GM19324 (cell line): ENCODE measurements at regions not wholly inside any gene's neighbourhood (a gene's known extent, or its start where the extent isn't known, plus 50 kb on each side); places are given as distances from the start of the nearest gene placed in this dataset.
"Not testable (repeated sequence)": the region's sequence is repeated elsewhere in the genome, so short reads cannot be mapped to it uniquely, and the experiment has no call there.

Source experiments
- ATAC-seq: cut with Tn5 transposase; IDR thresholded peaks from one replicate; pipeline ENCODE4 v1.9.1; 2021; ENCODE audit warnings: mild to moderate bottlenecking, moderate library complexity; ENCODE audit not compliant: unreplicated experiment, low FRiP score

DNA sequence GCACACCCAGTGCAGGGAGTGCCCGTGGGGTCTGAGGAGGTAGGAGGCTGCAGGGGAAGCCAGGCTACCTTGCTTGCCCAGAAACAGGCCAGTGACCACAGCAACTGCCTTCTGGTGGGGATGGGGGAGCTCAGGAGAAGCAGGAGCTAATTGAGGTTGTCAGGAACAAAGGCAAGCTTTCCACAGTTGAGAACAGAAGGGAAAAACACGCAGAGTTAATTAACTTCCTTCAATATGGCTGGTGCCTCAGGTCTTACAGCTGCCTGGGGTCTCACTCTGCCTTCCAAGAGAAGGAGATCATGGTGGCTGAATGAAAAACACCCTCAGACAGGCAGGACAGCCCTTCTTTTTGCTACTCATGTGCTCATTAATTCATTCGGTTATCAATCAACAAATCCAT lies 127.9 kb upstream of the SYT13 start:
- no peak for ATAC-seq

DNA sequence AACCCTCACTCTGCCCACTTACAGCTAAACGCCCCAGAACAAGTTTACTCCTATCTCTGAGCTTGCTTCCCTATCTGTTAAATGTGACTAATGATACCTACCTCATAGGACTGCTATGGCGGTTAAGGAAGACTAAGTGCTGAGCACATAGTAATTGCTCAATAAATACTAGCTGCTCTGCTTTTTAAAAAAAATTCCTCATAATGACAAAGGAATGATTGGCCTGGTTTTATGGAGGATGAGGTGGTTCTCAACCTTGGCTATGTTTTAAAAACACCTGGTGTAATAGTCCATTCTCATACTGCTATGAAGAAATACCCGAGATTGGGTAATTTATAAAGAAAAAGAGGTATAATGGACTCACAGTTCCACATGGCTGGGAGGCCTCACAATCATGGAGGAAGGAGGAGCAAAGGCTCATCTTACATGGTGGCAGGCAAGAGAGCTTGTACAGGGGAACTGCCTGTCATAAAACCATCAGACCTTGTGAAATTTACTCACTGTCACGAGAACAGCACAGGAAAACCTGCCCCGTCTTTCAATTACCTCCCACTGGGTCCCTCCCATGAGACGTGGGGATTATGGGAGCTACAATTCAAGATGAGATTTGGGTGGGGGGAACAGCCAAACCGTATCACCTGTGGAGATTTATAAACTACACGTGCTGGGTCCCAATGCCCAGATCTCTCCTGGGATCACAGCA lies 127.2 kb upstream of the SYT13 start:
- ATAC-seq = no peak

GRCh38 chr11:45412521-45412920 lies 126.4 kb upstream of the SYT13 start:
- no peak for ATAC-seq

- no peak for ATAC-seq
Observed at GRCh38 chr11:45412051-45412471, 125.9 kb upstream of the SYT13 start.

- no peak for ATAC-seq
Observed at GRCh38 chr11:45411228-45411946, 125.2 kb upstream of the SYT13 start.

GRCh38 chr11:45410391-45411227 lies 124.5 kb upstream of the SYT13 start:
- no peak for ATAC-seq

DNA sequence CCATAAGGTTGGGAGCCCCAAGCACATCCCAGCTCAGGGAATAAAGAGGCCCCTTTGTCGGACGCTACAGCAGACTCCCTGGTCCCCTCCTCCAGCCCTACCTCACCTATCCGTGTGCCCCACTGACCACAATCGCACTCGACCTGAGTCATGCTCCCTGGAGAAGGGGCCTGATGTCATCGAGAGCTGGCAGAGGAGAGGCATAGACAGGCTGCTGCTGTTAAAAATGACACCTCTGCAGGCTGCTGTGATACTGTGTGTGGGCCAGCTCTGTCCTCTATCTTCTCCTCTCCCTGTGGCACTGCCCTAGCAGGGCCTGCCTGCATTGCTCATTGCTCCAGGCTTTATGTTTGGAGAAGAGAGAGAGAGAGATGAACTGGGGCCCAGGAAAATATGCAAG lies 123.4 kb upstream of the SYT13 start:
- no peak for ATAC-seq

DNA sequence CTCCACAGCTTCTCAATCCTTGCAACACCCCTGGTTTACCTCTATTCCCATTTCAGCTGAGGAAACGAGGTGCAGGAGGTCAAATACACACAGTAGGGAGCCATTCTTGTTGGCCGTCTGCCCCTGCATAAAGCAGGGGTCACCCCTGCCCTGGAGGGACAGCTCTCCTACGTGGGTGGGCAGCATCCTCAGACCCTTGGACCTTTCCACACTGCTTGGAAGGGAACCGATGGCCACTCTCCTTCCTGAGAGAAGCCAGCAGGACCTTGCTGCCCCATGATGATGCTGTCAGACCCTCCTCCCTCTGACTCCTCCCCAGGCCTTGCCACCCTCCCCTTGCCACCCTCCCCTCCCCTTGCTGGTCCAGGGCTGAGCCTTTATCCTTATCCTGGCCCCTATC lies 121.1 kb upstream of the SYT13 start:
- no peak for ATAC-seq

- ATAC-seq = no peak
Observed at GRCh38 chr11:45405916-45406670, 120.0 kb upstream of the SYT13 start.

GRCh38 chr11:45403521-45403920 lies 117.4 kb upstream of the SYT13 start:
- not testable (repeated sequence) for ATAC-seq

DNA sequence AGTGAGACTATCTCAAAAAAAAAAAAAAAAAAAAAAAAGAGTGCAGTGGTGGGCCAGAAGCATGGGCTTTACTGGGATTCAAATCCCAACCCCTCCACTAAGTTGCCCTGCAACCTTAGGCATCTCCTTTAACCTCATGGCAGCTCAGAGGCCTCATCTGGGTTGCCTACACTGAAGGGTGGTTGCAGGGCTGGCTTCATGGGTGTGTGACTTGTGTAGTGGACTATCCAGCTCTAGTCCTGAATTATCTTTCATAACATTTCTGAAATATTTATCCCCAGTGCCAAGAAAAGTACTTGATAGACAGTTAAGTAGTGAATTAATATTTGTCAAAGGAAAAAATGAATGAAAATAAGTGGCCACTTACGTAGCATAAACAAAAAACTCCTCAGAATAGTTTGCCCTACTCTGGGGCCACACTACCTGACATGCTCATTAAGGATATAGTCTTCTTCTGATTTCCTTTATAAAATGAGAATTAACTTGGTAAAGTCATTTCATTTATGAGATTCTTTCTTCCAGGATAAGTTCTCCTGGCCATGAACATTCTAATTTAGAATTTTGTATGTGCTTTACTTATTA lies 116.0 kb upstream of the SYT13 start:
- no peak for ATAC-seq

DNA sequence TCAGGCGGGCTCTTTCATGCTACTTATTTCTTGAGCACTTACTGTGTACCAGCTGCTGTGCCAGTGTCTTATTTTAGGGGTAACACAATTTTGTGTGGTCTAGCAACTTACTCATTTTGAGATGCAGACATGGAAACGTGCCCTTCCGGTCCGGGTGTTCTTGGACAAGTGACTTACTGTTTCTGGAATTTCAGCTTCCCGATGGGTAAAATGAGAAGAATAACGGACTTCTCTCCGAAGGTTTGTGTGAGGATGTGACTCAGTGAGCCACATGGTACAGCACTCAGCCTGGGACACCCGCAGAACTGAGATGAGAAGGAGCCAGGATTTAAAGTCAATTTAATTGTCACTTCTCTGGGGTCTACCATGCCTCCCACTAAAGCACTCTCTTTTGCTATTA lies 114.5 kb upstream of the SYT13 start:
- ATAC-seq = no peak

- ATAC-seq = no peak
Observed at GRCh38 chr11:45399166-45399565, 113.0 kb upstream of the SYT13 start.

GRCh38 chr11:45398325-45398724 lies 112.2 kb upstream of the SYT13 start:
- no peak for ATAC-seq

DNA sequence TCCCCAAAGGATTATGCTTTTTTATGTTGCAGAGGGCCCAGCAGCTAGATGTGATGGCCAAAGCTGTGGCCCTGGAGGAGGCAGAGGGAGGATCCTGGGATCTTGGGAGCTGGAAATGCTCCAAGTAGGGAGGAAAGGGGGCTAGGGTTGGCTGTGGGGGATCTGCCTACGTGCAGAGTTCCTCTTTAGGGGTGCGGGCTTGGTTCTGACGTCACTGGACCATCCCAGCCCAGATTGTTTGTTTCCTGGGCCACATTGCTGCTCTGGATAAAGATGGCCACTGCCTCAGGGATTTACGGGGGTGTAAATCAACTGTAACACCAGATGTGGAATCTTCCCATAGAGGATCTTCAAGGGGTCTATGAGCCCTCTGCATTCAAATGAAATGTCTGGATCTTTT lies 110.3 kb upstream of the SYT13 start:
- ATAC-seq = no peak

DNA sequence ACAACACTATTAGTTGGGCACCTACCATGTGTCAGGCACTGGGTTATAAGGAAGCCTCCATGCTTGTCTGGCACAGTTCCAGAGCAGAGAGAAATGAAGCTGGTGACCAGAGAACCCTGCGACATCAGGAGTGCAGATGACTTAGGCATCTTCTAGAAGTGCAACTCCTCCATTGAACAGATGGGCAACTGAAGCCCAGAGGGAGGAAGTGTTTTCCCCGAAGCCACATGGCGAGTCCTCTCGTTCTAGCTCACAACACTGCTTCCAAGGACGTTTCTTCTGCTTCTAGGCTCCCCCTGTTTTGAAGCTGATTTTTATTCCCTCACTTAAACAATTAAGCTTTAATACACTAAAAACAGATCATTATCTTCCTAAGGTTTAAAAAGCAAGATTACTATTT lies 109.8 kb upstream of the SYT13 start:
- ATAC-seq = no peak

DNA sequence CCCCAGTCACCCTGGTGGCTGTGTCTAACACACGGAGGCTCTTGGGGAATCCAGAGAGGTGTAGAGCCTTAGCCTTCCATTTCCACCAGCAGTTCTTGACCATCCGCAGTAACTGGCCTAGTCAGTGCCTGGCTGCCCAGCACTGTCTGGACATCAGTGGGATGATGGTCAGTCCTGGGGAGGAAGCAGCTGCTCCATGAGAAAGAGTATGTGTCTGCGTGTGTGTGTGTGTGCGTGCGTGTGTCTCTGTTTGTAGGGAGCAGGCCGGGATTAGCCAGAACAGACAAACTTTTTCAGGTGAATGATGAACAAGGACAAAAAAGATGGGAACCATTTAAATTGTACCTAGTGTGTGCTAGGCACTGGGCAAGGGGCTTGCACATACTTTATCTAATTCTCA lies 109.3 kb upstream of the SYT13 start:
- ATAC-seq = no peak

- no peak for ATAC-seq
Observed at GRCh38 chr11:45394294-45395085, 108.3 kb upstream of the SYT13 start.

- no peak for ATAC-seq
Observed at GRCh38 chr11:45393826-45394225, 107.7 kb upstream of the SYT13 start.

- ATAC-seq = no peak
Observed at GRCh38 chr11:45393334-45393733, 107.2 kb upstream of the SYT13 start.
